GM18499 (cell line): ENCODE measurements at regions not wholly inside any gene's neighbourhood (a gene's known extent, or its start where the extent isn't known, plus 50 kb on each side); places are given as distances from the start of the nearest gene placed in this dataset.
A peak's percentile ranks its signal among the peaks of the same experiment; 100 is the strongest.

Experiments
- ATAC-seq: cut with Tn5 transposase; IDR thresholded peaks from one replicate; pipeline ENCODE4 v1.9.1; 2021; ENCODE audit warnings: moderate number of reproducible peaks; ENCODE audit not compliant: insufficient read depth, unreplicated experiment

DNA sequence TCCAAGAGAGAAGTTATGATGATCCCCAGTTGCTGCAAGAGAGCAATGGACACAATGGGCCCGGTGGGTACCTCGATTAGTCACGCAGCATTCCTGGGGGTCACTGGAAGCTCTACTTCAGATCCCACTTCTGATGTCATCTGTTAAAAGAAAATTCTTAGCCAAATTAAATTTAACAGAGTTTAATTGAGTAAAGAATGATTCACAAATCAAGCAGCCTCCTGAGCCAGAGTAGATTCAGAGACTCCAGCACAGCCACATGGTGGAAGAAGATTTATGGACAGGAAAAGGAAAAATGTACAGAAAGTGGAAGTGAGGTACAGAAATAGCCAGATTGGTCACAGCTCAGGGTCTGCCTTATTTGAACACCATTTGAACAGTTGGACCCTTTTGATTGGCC is 107.5 kb downstream of the SPTSSA start:
- no peak for ATAC-seq

DNA sequence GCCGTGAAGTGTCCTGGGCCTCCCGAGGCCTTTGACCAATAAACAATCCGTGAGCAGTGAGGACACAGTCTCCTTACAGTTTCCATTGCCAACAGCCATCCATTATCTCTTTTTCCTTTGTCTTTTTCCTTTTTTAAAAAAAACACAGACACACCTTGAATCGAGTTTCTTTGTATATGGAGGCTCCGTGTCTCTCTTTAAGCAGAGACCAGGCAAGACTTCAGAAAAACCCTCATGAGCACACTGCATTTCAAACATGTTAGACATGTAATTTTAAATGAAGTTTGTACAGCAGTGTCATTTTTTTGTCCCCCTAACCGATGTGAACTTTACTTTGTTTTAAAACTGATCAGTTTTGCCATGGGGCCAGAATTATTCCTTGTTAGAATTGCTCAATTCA is 111.1 kb downstream of the SPTSSA start:
- no peak for ATAC-seq

DNA sequence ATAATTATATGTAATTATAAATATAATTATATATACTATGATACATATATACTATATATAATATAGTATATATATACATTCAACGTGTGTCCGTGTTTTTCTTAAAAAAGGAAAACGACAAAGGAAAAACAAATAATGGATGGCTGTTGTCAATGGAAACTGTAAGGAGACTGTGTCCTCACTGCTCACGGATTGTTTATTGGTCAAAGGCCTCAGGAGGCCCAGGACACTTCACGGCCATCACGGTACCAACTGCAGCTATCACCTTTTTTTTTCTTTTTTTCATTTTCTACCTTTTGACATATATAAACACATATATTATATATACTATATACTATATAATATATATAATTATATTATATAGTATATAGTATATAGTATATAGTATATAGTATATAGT is 113.4 kb downstream of the SPTSSA start:
- no peak for ATAC-seq

DNA sequence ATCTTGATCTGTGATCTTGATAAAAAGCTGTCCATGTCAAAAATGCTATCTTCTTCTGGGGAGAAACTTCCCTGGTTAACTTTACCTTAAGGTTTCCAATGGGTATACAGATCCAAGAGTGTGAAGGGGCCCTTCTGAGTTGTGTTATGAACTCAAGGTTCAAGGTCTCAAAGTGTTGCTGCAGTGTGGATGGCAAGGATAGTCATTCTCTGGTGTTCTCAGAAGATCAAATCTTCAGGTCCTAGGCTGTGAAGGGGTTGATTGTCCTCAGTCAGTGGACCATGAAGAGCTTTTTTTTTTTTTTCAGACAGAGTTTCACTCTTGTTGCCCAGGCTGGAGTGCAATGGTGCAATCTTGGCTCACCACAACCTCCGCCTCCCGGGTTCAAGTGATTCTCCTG is 114.4 kb downstream of the SPTSSA start:
- ATAC-seq, result peak; percentile 84

DNA sequence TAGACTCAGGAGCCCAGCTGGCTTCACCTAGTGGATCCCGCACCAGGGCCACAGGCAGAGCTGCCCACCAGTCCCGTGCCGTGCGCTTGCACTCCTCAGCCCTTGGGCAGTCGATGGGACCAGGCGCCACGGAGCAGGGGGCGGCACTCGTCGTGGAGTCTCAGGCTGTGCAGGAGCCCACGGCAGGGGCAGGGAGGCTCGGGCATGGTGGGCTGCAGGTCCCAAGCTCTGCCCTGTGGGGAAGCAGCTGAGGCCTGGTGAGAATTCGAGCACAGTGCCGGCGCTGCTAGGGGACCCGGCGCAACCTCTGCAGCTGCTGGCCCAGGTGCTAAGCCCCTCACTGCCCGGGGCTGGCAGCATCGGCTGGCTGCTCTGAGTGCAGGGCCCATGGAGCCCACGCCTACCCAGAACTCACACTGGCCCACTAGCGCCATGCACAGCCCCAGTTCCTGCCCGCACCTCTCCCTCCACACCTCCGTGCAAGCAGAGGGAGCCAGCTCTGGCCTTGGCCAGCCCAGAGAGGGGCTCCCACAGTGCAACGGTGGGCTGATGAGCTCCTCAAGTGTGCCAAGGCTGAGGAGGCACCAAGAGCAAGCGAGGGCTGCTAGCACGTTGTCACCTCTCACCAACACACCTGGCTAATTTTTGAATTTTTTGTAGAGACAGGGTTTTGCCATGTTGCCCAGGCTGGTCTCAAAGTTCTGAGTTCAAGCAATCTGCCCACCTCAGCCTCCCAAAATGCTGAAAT is 116.1 kb downstream of the SPTSSA start:
- ATAC-seq, result no peak

DNA sequence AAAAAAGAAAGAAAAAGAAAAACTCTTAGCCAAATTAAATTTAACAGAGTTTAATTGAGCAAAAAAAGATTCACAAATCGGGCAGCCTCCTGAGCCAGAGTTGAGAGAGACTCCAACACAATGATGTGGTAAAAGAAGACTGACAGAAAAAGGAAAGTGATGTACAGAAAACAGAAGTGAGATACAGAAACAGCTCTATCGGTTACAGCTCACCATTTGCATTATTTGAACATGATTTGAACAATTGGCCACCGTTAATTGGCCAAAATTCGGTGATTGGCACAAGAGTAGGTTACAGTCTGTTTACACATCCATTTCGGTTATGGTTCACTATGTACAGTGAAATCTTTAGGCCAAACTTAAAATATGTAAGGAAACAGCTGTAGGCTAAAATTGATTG is 117.7 kb downstream of the SPTSSA start:
- ATAC-seq, result no peak

DNA sequence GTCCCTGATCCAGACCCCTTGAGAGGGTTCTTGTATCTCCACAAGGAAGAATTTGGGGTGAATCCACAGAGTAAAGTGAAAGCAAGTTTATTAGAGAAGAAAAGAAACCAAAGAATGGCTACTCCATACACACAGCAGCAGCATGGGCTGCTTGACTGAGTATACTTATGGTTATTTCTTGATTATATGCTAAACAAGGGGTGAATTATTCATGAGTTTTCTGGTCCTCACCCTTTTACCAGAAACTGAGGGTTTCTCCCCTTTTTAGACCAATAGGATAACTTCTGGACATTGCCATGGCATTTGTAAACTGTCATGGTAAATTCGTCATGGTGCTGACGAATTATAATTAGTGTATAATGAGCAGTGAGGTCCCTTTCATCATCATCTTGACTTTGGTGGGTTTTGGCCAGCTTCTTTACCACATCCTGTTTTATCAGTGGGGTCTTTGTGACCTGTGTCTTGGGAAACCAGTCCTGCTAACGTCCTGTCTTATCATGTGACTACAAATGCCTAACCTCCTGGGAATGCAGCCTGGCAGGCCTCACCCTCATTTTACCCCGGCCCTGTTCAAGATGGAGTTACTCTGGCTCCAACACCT is 121.9 kb downstream of the SPTSSA start:
- ATAC-seq, result no peak

DNA sequence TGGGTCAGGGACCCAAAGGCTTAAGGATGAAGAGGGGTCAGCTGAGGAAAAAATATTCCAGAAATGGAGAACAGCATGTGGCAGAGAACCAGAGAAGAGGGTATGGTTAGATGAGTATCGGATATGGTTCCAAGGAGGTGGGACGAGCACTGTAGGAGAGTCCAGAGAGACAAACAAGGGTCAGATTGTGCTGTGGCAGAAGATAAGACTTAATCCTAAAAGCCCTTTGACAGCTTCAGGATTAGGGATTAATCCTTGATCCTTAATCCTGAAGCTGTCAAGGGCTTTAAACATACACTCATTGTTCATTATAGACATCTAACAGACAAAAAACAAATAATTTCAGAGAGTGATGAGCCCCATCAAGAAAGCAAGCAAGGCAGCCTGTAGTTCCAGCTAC is 124.0 kb downstream of the SPTSSA start:
- ATAC-seq, result no peak

DNA sequence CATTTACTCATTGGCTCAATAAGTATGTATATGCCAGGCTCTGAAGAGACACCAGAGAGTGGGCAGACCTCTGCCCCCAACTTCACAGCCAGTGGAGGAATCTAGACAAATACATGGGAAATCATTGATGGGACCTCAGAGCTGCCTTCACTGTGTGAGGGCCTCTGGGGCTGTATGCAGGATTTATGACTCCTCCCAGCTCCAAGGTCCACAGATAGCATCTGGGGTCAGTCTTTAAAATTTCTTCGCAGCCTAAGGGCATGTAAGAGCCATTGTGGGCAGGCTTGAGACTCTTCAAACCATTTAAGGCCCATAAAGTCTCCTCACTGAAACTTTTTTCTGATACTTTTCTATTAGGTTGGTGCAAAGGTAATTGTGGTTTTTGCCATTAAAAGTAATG is 125.5 kb downstream of the SPTSSA start:
- ATAC-seq, result no peak

DNA sequence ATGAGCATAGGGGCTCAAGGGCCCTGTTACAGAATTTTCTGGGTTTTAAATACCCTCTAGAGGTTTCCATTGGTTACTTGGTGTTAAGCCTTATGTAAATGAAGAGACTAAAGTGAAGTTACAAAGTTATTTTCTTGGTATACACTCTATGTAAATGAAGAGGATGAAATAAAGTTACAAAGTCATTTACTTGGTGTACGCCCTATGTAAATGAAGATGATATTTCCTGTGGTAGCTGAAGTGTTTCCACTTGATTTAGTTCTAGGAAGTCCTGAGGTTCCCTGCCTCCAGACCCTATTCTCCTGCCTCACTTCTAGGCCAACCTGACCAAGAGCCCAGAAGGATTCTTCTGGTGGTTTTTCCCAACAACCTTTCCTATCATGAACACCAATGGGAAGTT is 126.1 kb downstream of the SPTSSA start:
- ATAC-seq, result no peak

DNA sequence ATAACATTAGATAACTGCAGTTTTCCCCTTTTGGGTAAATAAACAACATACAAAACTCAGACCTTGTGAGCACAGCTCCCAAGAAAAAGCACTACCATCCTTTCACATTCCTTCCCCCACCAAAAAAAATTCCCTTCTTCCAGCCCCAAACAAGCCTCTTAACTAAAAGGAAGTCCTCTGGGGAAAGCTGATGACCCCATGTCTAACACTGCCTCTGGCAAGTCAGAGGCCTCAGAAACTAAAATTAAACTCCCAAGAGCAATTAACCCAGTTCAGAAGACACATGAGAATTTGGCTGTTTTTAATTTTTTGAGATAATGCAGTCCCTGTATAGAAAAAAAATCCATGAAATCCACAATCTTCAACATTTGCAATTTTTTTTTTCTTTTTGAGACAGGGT is 127.7 kb downstream of the SPTSSA start:
- no peak for ATAC-seq

DNA sequence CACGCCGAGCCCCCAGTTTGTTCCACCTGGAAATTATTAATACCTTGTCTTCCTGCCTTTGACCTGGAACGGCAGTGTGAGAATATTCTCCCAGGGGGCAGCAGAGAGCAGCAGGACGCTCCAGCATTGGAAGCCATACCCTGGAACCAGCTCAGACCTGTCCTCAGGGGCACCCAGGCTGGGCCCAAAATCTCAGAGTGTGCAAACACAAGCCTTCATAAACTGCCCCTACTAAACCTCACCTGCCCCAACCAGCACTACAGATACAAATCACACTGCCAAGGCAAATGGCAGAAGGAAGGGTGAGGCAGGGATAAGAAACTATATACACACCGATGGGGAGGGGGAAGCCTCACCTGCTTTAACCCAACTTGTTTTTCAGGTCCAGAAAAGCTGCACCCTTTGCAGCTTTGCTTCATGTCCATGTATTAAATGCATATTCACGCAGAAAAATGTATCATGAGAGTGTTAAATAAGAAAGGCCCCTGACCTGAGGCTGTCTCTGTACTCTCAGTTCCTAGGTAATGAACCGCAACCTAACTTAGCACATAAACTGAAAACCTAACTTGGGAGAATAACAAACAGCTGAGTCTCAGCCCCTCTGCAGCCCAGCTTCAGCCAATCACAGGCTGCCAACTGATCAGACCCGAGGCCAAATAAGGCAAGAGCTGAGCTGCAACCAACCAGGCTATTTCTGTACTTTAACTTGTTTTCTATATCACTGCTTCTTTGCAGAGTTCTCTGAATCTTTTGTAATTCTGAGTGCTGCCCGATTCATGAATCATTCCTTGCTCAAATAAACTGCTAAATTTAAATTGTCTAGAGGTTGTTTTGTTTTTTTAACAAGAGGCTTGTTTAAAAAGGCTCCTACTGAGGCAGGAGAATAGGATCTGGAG is 130.1 kb downstream of the SPTSSA start:
- ATAC-seq, result peak; percentile 94

DNA sequence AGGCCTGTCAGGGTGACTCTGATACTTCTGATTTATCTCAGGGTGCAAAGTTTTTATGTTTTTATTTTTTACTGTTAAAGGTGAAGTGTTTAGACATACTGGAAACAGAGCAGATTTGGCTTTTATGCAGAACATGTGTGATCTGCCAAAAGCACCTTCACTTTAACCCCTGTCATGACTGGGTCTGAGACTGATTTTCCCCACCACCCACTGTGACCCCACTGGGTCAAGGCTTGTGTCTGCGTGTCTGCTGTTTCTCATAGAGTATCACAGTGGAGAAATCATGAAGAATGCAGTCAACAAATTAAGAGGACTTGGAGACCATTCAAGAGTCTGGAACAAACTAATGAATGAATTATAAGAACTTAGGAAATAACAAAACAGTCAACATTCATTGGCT is 131.2 kb downstream of the SPTSSA start:
- no peak for ATAC-seq

DNA sequence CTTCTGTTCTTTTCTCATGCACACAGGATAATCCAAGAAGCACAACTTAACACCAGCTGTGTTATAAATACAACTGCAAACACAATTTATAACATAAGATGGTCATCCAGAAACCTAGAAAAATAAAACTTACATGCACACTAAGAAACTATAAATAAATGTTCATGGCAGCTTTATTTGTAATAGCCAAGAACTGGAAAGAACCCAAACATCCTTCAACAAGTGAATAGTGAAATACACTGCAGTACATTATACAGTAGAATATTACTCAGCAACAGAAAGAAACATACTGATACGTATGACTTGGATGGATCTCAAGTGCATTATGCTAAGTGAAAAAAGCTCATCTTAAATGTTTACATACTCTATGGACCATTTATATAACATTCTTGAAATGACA is 132.7 kb downstream of the SPTSSA start:
- no peak for ATAC-seq

DNA sequence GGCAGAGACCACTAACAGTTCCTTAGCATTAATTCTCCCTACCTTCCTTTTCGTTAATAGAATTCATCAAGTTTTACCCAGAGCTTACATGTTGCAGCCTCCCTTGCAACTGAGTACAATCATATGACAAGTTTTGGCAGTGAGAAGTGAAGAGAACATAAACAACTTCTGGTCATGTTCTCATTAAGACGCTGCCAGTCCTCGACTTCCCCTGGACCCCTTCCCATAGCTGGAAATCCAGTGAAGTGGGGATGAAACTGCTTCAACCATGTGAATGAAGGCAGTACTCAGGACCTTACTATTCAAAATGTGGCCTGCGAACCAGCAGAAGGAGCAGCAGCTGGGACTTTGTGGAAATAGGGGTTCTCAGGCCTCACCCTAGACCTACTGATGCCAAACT is 133.9 kb downstream of the SPTSSA start:
- no peak for ATAC-seq

DNA sequence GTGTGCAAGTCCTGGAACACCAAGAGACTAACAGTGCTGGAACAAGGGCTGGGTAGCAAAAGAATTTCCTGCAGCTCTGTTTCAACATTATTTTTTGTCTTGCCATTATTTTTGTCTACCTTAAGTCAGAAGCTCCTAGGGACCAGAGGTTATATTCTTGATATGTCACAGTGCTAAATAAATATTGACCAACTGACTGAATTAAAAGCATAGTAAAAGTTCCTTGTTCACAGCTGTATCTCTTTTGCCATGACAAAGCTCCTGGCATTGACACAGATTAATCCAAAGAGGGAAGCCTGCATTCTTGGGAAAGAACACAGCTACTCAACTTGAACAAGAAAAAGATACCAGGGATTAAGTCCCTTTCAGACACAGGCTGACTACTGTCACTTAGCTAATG is 136.5 kb downstream of the SPTSSA start:
- ATAC-seq, result no peak

DNA sequence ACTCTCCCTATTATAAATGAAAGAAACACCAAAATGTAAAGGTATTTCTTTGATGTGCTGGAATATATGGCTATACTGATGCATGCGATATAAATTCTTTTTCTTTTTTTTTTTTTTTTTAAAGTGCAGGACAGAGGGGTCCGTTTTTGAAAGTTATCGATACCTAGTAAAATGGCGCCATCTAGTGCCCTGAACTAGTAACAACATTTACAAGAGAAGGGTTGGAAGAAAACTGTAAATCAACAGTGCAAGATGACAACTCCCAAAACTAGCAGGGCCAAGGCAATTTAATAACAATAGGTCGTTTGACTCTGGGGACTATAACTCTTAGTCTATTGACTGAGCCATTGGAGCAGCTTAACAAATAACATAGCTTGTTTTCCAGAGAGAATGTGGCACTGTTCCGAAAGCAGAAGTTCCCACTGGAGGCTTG is 137.7 kb downstream of the SPTSSA start:
- ATAC-seq, result no peak

DNA sequence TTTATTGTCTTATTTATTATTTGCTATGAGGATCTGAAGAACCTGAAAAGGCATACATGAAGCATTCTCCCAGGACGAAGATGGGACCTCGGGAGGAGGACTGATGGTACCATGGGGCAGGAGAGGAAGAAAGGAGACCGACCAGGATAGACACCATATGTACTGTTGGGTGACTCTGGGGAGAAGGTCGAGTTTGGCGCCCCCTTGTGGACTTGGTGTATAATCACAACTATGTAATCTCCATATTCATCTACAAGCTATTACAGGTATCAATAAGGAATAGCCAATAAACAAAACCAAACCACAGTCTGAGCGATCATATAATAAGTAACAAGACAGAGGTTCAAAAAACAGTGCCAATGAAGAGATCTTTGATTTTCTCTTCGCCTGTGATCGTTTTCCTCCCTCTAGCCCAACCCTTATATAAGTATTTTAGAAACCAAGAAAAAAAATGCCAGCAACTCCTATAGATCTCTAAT is 139.1 kb downstream of the SPTSSA start:
- peak; percentile 48 for ATAC-seq

DNA sequence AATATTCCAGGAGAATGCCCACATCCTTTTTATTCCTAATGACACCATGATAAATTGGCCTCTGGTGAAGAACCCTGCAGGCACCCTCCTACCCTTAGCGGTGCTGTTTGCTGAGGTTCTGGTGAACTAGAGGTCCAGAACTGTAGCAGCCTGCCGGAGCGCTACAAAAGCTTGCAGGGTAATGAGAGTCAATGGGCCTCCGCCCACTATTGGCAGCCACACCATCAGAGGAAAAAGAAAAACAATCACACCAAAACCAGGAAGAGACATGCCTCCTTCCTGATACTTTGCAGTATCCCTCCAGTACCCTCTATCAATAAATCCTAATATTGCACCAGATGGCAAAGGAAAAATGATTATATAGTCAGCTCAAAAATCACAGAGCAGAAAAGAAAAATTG is 142.9 kb downstream of the SPTSSA start:
- ATAC-seq, result no peak

DNA sequence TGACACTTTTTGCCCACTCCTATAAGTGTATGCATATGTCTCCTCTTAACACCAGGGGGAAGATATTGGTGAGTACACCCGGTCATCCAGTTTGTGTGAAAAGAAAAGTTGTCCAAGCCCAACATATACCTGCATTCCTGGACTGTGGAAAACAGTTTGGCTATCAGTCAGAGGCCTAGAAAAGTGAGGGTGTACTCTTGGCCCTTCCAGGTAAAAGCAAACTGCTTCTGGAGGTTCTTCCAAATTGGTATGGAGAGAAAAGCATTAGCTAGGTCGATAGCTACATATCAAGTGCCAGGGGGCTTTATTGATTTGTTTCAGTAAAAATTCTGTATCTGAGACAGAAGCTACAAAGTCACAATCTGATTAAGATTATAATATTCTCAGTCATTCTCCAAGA is 144.0 kb downstream of the SPTSSA start:
- no peak for ATAC-seq

DNA sequence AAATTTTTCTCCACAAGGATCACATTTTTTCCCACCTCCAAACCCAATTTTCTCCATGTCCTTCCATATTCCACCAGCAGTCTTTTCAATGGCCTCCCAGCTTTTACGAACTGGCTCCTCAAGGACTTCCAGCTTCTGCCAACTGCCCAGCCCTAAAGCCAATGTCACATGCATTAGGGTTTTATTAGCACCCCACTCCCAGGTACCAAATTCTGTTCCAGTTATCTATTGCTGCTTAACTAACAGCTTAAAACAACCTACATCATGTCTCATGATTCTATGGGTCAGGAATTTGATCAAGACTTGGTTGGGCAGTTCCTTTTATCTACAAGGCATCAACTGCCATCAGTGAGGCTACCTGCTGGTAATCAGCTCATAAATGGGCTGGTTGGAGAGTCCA is 151.3 kb downstream of the SPTSSA start:
- no peak for ATAC-seq
